ENCODE measurements at regions not wholly inside any gene's neighbourhood (a gene's known extent, or its start where the extent isn't known, plus 50 kb on each side); places are given as distances from the start of the nearest gene placed in this dataset.

DNA sequence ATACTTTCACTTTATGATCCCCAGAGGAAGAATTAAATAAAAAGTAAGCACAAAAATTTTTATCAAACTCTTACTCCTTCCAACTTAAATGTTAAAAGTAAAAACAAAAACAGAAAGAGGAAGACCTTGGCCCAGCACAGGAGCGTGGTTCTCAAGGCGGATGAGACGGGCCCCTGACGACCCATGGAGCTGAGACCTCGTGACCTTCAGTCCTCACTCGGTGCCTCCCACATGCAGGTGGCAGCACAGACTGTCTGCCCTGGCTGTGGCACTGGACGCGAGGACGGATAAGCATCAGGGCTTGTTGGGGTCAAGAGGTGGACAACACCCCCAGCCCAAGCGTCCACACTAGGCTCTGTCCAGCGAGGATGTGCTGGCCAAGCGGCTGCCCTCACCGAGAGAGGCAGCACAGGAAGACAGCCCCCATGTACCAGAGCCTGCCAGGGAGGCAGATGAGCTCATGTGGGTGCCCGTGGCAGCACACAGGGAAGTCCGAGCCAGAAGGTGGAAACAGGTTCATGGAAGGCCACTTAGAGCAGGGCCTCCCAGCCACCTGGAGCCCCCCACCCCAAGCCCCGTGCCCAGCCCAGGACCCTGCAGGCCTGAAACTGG, 1389.8 kb downstream of the TBC1D22A start:
- Histone ChIP-seq H3K4me3 (no peak overlapping the region), H3K27me3 (peaks cover 0 to 4% (median 0%) of the 10 kb centered on the region in 9 donors), H3K36me3 (no peaks in the 10 kb centered on the region), H3K4me1 (no peaks in the 10 kb centered on the region), H3K27ac (no peak overlapping the region), H3K9me3 (no peaks in the 10 kb centered on the region)
- intact Hi-C loops (cut with DNase I) = no loop called here
- TF ChIP-seq POLR2A (IDR thresholded peaks at IDR 0.05) (no peak), CTCF (IDR thresholded peaks at IDR 0.05) (no peak)
- ATAC-seq (no peak), DNase-seq (no peak)
- 56 to 63% (median 62%) methylated on average over 14 to 16 of the region's 16 CpGs for WGBS, 4 donors

- intact Hi-C loops (cut with DNase I) = no loop called here
- H3K4me1 ChIP-seq = no peaks in the 10 kb centered on the region
- H3K4me3 ChIP-seq = no peak overlapping the region
- H3K27ac ChIP-seq = no peak overlapping the region
- no peak for ATAC-seq
- H3K9me3 ChIP-seq = no peaks in the 10 kb centered on the region
- TF ChIP-seq POLR2A (IDR thresholded peaks at IDR 0.05) (no peak), CTCF (IDR thresholded peaks at IDR 0.05) (no peak)
- peaks cover 0 to 4% (median 0%) of the 10 kb centered on the region in 9 donors for H3K27me3 ChIP-seq
- no peak for DNase-seq
- H3K36me3 ChIP-seq = no peaks in the 10 kb centered on the region
- 81 to 88% (median 87%) methylated on average over 9 of the region's 9 CpGs for WGBS, 4 donors
These were observed 1389.2 kb downstream of the TBC1D22A start for GRCh38 chr22:48151641-48152040.

- intact Hi-C loops (cut with DNase I) = loop anchor here in 1 of 10 donors (10.0 kb wide), 1 partner anchor 187 kb away; no protein-coding TSS in a partner anchor
- no peaks in the 10 kb centered on the region for H3K4me1 ChIP-seq
- TF ChIP-seq POLR2A (IDR thresholded peaks at IDR 0.05) (no peak), CTCF (IDR thresholded peaks at IDR 0.05) (no peak)
- H3K27ac ChIP-seq = no peak overlapping the region
- peaks cover 0 to 23% (median 0%) of the 10 kb centered on the region in 9 donors for H3K27me3 ChIP-seq
- H3K9me3 ChIP-seq = no peaks in the 10 kb centered on the region
- 56 to 60% (median 59%) methylated on average over 8 to 9 of the region's 9 CpGs for WGBS, 4 donors
- no peaks in the 10 kb centered on the region for H3K36me3 ChIP-seq
- ATAC-seq = no peak
- no peak overlapping the region for H3K4me3 ChIP-seq
- no peak for DNase-seq
These were observed 1385.4 kb downstream of the TBC1D22A start for GRCh38 chr22:48147831-48148230.

DNA sequence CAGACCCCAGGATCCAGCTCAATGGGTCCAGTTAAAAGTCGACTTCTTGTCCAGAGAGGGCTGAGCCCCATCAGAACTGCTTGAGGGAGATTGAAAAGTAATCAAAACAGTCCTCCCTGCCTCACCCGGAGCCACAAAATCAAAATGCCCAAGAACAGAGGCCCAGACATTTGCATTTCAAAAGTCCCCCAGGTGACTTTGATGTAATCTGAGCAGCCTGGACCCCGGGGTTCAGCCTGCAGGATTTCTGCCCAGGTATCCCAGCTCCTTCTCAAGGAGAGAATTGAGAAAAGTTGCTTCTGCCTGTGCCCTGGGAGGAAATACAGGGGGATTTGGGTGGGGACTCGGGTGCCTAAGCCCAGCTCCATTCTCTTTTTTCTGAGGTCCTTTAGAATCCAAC, 1385.0 kb downstream of the TBC1D22A start:
- 7 to 20% (median 12%) methylated on average over 4 of the region's 4 CpGs for WGBS, 4 donors
- H3K9me3 ChIP-seq = no peaks in the 10 kb centered on the region

More for the DNA sequence above, 1385.0 kb downstream of the TBC1D22A start:
- intact Hi-C loops (cut with DNase I) = loop anchor here in 1 of 10 donors (10.0 kb wide), 1 partner anchor 187 kb away; no protein-coding TSS in a partner anchor
- Histone ChIP-seq H3K4me3 (no peak overlapping the region), H3K27ac (no peak overlapping the region), H3K36me3 (no peaks in the 10 kb centered on the region), H3K4me1 (no peaks in the 10 kb centered on the region), H3K27me3 (peaks cover 0 to 28% (median 0%) of the 10 kb centered on the region in 9 donors)
- ATAC-seq (no peak), DNase-seq (no peak)
- no peak for TF ChIP-seq POLR2A (IDR thresholded peaks at IDR 0.05)
- no peak for TF ChIP-seq CTCF (IDR thresholded peaks at IDR 0.05)

All from heart left ventricle (tissue), 16 donors.